Stimulated activated CD4-positive, alpha-beta T cell treated with anti-CD3 and anti-CD28 coated beads, Interleukin-15, amount 100 ng/mL, for 48 hours (primary cell): ENCODE measurements at regions not wholly inside any gene's neighbourhood (a gene's known extent, or its start where the extent isn't known, plus 50 kb on each side); places are given as distances from the start of the nearest gene placed in this dataset.
"Not testable (repeated sequence)": the region's sequence is repeated elsewhere in the genome, so short reads cannot be mapped to it uniquely, and the experiment has no call there.

Source experiments
- DNase-seq, 2 donors: peaks; one replicate each; pipeline ENCODE4 v3.0.0-alpha.2; 2020; ENCODE audit warnings: low read depth in 2 of 2

GRCh38 chr16:24624102-24624501 lies 84.7 kb downstream of the RBBP6 start:
- no peak for DNase-seq

DNA sequence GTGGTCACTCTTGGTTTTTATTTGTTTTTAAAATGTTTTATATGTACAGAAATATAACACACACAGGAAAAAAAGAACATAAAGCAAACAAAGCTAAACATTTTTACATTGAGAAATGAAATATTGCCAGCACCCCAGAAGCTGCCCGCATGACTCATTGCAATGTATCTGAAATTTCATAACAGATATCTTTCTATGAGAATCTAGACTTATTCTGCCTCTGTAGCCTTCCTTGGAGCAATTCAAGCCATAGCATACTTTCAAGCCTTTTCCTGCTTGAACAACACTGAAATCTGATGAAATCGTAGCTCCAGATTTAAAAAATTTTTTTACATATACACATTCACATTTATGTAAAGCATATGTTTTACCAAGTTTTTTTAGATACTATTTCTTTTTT lies 86.9 kb downstream of the RBBP6 start:
- no peak for DNase-seq

DNA sequence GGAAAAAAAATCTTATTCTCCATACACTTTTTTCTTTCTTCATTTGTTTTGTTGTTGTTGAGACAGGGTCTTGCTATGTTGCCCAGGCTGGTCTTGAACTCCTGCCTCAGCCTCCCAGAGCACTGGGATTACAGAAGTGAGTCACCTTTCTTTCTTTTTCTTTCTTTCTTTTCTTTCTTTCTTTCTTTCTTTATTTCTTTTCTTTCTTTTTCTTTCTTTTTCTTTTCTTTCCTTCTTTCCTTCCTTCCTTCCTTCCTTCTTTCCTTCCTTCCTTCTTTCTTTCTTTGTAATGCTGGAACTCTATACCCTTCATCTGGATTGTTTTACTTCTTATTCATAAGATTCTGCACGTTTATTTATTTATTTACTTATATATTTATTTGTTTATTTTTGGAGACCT lies 94.5 kb upstream of the TNRC6A start:
- no peak for DNase-seq

- DNase-seq, result no peak
Measured at GRCh38 chr16:24635900-24636610, 93.4 kb upstream of the TNRC6A start.

GRCh38 chr16:24639769-24640168 lies 89.7 kb upstream of the TNRC6A start:
- DNase-seq, result no peak

- DNase-seq, result no peak
Measured at GRCh38 chr16:24643489-24643888, 86.0 kb upstream of the TNRC6A start.

- no peak for DNase-seq
Measured at GRCh38 chr16:24645739-24646645, 83.5 kb upstream of the TNRC6A start.

DNA sequence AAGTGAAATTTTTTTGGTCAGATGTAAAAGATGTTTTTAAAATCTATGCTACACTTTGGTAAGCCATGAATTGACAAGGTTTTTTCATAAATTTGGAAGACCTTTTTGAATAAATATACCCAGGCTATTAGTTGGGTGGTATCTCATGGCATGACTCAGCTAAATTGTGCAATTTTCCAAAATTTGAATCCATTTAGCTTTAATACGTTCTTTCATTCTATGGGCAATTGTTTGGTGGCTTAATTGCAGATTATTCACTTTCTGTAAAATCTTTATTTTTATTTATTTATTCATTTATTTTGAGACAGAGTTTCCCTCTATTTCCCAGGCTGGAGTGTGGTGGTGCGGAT lies 82.8 kb upstream of the TNRC6A start:
- DNase-seq, result no peak

DNA sequence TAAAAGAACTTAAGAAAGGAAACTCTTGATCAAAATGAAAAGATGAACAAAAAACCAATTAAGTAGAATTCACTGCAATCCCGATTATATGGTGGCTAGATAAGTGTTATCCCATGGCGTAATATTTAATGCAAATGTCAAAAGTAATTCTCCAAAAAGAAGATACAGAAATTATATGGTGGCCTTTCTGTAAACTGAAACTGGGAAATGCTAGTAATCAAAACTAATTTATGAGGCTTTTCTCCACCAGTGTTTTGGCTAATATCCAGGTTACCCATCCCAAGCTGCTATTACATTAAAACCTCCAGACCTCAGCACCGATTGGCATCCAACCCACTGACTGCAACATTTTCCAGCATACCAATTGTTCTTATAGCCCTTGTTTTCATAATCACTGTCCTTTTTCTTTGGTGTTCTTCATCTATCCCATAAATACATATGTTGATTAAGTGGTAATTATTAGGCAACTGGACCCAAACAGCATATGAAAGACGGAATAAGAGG lies 77.2 kb upstream of the TNRC6A start:
- no peak for DNase-seq

DNA sequence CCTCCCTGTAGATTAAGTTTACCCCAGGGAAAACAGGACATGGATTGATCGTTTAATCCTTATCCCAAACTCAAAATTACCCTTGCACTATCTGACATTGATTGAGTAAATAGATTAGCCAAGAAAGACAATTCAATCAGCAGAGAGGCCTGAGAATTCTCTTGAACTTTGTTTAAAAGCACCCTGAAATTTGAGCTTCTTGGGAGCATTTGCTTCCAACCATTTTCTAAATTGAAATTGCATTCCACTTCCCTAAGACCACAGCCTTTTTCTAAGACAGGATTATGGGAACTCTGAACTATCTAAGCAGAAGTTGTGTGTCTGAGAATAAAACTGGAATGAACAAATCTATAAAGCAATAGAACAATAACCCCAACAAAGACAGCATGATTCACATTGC lies 76.6 kb upstream of the TNRC6A start:
- DNase-seq, result no peak

DNA sequence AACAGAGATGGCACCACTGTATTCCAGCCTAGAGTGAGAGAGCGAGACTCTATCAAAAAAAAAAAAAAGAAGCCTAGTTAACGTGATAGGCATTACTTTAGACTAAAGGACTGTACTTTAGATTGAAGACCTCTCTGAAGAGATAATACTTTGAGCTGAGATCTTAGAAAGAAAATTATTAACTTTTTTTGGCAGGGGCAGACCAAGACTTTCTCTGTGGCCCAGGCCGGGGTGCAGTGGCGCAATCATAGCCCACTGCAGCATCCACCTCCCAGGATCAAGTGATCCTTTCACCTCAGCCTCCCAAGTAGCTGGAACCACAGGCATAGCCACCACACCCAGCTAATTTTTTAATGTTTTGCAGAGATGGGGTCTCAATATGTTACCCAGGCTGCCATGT lies 75.7 kb upstream of the TNRC6A start:
- no peak for DNase-seq

DNA sequence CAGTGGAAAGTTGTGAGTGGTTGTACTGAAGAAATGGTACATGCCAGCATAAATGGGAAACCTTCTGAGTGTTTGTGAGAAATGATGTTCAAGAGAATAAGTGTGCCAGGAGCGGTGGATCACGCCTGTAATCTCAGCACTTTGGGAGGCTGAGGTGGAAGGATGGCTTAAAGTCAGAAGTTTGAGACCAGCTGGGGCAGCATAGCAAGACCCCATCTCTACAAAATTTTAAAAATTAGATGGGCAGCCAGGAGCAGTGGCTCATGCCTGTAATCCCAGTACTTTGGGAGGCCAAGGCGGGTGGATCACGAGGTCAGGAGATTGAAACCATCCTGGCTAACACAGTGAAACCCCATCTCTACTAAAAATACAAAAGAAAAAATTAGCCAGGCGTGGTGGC lies 63.5 kb upstream of the TNRC6A start:
- not testable (repeated sequence) for DNase-seq

DNA sequence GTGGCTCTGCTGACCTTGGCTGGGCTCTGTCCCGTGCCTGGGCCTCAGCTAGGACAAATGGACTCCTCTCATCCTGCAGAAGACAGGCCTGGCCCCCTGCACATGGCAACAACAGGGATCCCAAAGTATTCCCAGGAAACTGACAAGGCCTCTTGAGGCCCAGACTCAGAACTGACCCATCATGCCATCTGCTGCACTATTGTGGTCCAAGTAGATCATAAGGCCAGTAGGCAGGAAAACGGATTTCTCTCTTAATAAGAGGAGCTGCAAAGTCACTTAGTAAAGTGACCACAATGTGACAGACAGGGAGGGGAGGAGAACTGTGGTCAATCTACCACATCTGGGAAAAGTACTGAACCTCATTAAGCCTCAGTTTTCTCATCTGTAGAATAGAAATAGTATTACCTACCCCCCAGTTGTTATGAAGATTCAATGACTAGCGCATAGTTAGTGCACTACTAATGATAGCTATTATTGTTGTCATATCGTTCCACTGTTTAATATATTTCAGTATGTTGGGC lies 62.1 kb upstream of the TNRC6A start:
- no peak for DNase-seq

DNA sequence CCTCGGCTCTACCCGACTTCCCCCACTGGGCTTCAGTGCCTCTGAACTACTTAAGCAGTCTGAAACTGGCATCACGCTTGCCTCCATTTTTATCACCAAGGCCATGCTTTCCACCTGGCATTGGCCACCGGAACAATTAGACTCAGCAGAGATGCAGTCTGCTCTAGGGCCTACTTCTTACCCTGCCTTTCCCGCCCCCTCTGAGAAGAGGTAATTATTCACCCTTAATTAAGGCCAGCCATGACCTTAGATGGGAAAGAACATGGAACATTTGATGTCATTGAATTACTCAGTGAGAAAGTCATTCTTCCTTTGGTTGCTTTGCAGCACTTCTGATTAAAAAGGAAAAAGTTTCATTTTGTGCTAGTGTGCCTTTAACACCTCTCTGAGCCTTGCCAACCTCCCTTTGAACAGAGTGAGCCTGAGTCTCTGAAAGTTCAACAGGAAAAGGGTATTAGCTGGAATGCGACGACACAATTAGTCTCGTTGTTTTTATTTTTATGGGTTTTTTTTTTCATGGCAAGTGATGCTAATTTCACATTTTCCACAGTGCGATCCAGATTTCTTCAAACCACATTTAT lies 60.9 kb upstream of the TNRC6A start:
- peak; percentile 53 to 55 for DNase-seq

- no peak for DNase-seq
Measured at GRCh38 chr16:24670623-24671454, 58.6 kb upstream of the TNRC6A start.

DNA sequence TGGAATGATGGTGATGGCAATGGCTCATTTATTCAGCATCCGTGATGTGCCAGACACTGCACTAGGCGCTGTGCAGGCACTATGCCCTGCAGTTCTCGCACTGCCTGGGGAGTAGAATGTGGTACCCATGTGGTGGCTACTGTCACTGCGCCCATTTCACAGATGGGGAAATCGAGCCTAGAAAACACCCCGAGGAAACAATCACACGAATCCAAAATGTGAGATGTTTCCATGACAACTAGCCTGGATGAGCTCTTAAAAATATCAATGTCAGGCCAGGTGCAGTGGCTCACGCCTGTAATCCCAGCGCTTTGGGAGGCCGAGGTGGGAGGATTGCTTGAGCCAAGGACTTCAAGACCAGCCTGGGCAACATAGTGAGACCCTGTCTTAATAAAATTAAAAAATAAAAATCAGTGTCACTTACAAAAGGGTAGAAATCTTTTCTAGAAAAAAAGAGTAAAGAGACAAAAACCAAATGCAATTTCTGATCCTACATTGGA lies 57.9 kb upstream of the TNRC6A start:
- DNase-seq, result no peak

DNA sequence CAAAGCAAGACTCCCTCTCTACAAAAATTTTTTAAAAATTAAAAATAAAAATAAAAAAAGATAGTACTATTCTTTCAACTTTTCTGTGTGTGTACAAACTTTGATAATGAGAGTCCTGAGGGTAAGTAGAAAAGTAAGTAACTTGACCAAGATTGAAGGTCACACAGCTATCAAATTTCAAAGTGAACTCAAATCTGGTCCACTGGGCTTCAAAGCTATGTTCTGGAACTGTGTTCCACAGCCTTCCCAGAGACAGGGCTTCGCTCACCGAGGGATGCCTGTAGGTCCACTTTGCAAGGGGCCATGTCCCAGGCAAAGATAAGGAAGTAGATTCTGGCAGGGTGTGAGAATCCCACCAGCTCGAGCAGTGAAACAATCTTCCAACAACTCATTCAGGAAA lies 56.3 kb upstream of the TNRC6A start:
- DNase-seq, result no peak

- DNase-seq, result no peak
Measured at GRCh38 chr16:24674877-24675276, 54.6 kb upstream of the TNRC6A start.

DNA sequence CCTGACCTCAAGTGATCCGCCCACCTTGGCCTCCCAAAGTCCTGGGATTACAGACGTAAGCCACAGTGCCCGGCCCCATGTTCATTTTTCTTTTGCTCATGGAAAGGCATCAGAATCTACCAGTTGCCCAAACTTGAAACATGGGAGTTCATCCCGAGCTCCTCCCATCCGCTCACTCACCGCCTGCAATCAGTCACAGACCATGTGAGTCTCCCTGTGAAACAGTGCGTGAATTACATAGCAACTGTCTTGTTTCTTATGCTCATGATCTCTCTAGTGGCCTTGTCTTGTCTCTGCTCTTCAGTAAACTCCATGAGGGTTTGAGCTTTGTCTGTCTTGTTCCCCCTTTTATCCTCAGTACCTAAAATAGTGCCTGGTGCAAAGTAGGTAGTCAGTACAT lies 52.1 kb upstream of the TNRC6A start:
- no peak for DNase-seq
